ENCODE measurements at regions not wholly inside any gene's neighbourhood (a gene's known extent, or its start where the extent isn't known, plus 50 kb on each side); places are given as distances from the start of the nearest gene placed in this dataset.

GRCh38 chr12:29067430-29067829, 81.6 kb upstream of the FAR2 start:
- H3K36me3 ChIP-seq (ENCODE audit: control insufficient read depth, insufficient read depth, low read length): no peaks in the 10 kb centered on the region
- no peaks in the 10 kb centered on the region for H3K9me3 ChIP-seq (ENCODE audit: control insufficient read depth, insufficient read depth, low read length)
- intact Hi-C loops (cut with micrococcal nuclease): no loop called here
- TF ChIP-seq CTCF (IDR thresholded peaks at IDR 0.05): no peak
- ATAC-seq (no peak), DNase-seq (no peak)
- Mint-ChIP-seq H3K4me3 (no peak overlapping the region), H3K27ac (no peak overlapping the region), H3K27me3 (ENCODE audit: low read depth in 2 of 2) (peaks cover 3 to 19% of the 10 kb centered on the region in 2 donors), H3K36me3 (no peaks in the 10 kb centered on the region), H3K4me1 (no peaks in the 10 kb centered on the region), H3K9me3 (no peaks in the 10 kb centered on the region)
- 86% methylated on average over 1 of the region's 1 CpG for WGBS (ENCODE audit: insufficient coverage)
- no peaks in the 10 kb centered on the region for H3K4me1 ChIP-seq (ENCODE audit: control insufficient read depth, insufficient read depth, low read length)
- no peaks in the 10 kb centered on the region for H3K27me3 ChIP-seq (ENCODE audit: control insufficient read depth, insufficient read depth, low read length)
- no peak overlapping the region for H3K27ac ChIP-seq (ENCODE audit: low read length)
- no peak overlapping the region for H3K4me3 ChIP-seq (ENCODE audit: low read length)

- DNase-seq (no peak), ATAC-seq (no peak)
- no peaks in the 10 kb centered on the region for H3K4me1 ChIP-seq (ENCODE audit: control insufficient read depth, insufficient read depth, low read length)
- no peaks in the 10 kb centered on the region for H3K4me1 Mint-ChIP-seq
- H3K36me3 ChIP-seq (ENCODE audit: control insufficient read depth, insufficient read depth, low read length): no peaks in the 10 kb centered on the region
- H3K27me3 ChIP-seq (ENCODE audit: control insufficient read depth, insufficient read depth, low read length): no peaks in the 10 kb centered on the region
- no peaks in the 10 kb centered on the region for H3K36me3 Mint-ChIP-seq
- no CpG with 5 or more reads among the region's 1 CpG for WGBS (ENCODE audit: insufficient coverage)
- no peak overlapping the region for H3K4me3 ChIP-seq (ENCODE audit: low read length)
- no peaks in the 10 kb centered on the region for H3K9me3 Mint-ChIP-seq
- H3K27me3 Mint-ChIP-seq (ENCODE audit: low read depth in 2 of 2): peaks cover 12 to 13% of the 10 kb centered on the region in 2 donors
- TF ChIP-seq CTCF (IDR thresholded peaks at IDR 0.05): no peak
- intact Hi-C loops (cut with micrococcal nuclease): no loop called here
- H3K27ac ChIP-seq (ENCODE audit: low read length): no peak overlapping the region
- no peak overlapping the region for H3K27ac Mint-ChIP-seq
- H3K4me3 Mint-ChIP-seq: no peak overlapping the region
- H3K9me3 ChIP-seq (ENCODE audit: control insufficient read depth, insufficient read depth, low read length): no peaks in the 10 kb centered on the region
Measured at GRCh38 chr12:29070309-29070708, 78.8 kb upstream of the FAR2 start.

- Histone ChIP-seq H3K27ac (ENCODE audit: low read length) (no peak overlapping the region), H3K4me1 (ENCODE audit: control insufficient read depth, insufficient read depth, low read length) (no peaks in the 10 kb centered on the region), H3K4me3 (ENCODE audit: low read length) (no peak overlapping the region), H3K27me3 (ENCODE audit: control insufficient read depth, insufficient read depth, low read length) (no peaks in the 10 kb centered on the region), H3K9me3 (ENCODE audit: control insufficient read depth, insufficient read depth, low read length) (no peaks in the 10 kb centered on the region), H3K36me3 (ENCODE audit: control insufficient read depth, insufficient read depth, low read length) (no peaks in the 10 kb centered on the region)
- Mint-ChIP-seq H3K9me3 (no peaks in the 10 kb centered on the region), H3K4me3 (no peak overlapping the region), H3K4me1 (no peaks in the 10 kb centered on the region), H3K36me3 (no peaks in the 10 kb centered on the region), H3K27ac (no peak overlapping the region), H3K27me3 (ENCODE audit: low read depth in 2 of 2) (peaks cover 12 to 13% of the 10 kb centered on the region in 2 donors)
- no peak for DNase-seq
- TF ChIP-seq CTCF (IDR thresholded peaks at IDR 0.05): no peak
- ATAC-seq: no peak
- intact Hi-C loops (cut with micrococcal nuclease): no loop called here
Measured at GRCh38 chr12:29071099-29071498, 78.0 kb upstream of the FAR2 start.

GRCh38 chr12:29072631-29073030, 76.4 kb upstream of the FAR2 start:
- Mint-ChIP-seq H3K4me1 (no peaks in the 10 kb centered on the region), H3K4me3 (no peak overlapping the region), H3K9me3 (no peaks in the 10 kb centered on the region), H3K27me3 (ENCODE audit: low read depth in 2 of 2) (peaks cover 15 to 16% of the 10 kb centered on the region in 2 donors), H3K36me3 (no peaks in the 10 kb centered on the region), H3K27ac (no peak overlapping the region)
- Histone ChIP-seq H3K4me1 (ENCODE audit: control insufficient read depth, insufficient read depth, low read length) (no peaks in the 10 kb centered on the region), H3K27ac (ENCODE audit: low read length) (no peak overlapping the region), H3K36me3 (ENCODE audit: control insufficient read depth, insufficient read depth, low read length) (no peaks in the 10 kb centered on the region), H3K27me3 (ENCODE audit: control insufficient read depth, insufficient read depth, low read length) (no peaks in the 10 kb centered on the region), H3K9me3 (ENCODE audit: control insufficient read depth, insufficient read depth, low read length) (no peaks in the 10 kb centered on the region), H3K4me3 (ENCODE audit: low read length) (no peak overlapping the region)
- ATAC-seq (no peak), DNase-seq (no peak)
- WGBS (ENCODE audit: insufficient coverage): 82% methylated on average over 1 of the region's 1 CpG
- TF ChIP-seq CTCF (IDR thresholded peaks at IDR 0.05): no peak
- intact Hi-C loops (cut with micrococcal nuclease): loop anchor here (1.0 kb wide), 1 partner anchor 245 kb away; no protein-coding TSS in a partner anchor

All from natural killer cell (primary cell).